HCT116 (cell line): ENCODE measurements at regions not wholly inside any gene's neighbourhood (a gene's known extent, or its start where the extent isn't known, plus 50 kb on each side); places are given as distances from the start of the nearest gene placed in this dataset.

ENCODE experiments used
- ATAC-seq: fragments of 200-7000 bp; cut with Tn5 transposase; 2 replicates; pipeline ENCODE4 v1.9.1; 2020; ENCODE audit warnings: mild to moderate bottlenecking, moderate library complexity
- BruUV-seq: library from RNA; stranded (reverse); fragments of 400-500 nt; replicated peaks from 2 replicates; lab custom pipeline; 2021; lab: Mats Ljungman, UMichigan
- CTCF ChIA-PET: fragments of 300-600 bp; sonication (Branson Sonifier 250); formaldehyde crosslinking; loops from one replicate; lab custom pipeline; 2021; ENCODE audit warnings: antibody characterized with exemption; lab: Charles Lee
- POLR2A ChIA-PET: fragments of 300-600, 350-600 bp; sonication (Branson Sonifier 250); formaldehyde crosslinking; loops from one replicate; lab custom pipeline; 2021; ENCODE audit warnings: antibody characterized with exemption; lab: Charles Lee
- RAD21 ChIA-PET, 2 experiments: fragments of 300-600 bp; sonication (Branson Sonifier 250); formaldehyde crosslinking; loops; one replicate each; lab custom pipeline; 2023; ENCODE audit warnings: low total read pairs in 2 of 2; ENCODE audit not compliant: uncharacterized antibody in 2 of 2, unreplicated experiment in 2 of 2, low non-redundant PET in 1 of 2; lab: Charles Lee
- DNase-seq: peaks from one replicate; pipeline ENCODE4 v3.0.0-alpha.2; 2010; ENCODE audit warnings: low read depth, low spot score
- H2AFZ ChIP-seq: fragments of 200-600 bp; shearing (Covaris generic), sonication (generic); 2 replicates; pipeline ENCODE4 v1.6.1; 2017; ENCODE audit warnings: low read depth, mixed run types, mixed read lengths, antibody characterized with exemption, low read length; ENCODE audit not compliant: poor library complexity, severe bottlenecking
- H3K27ac ChIP-seq: 2 replicates; pipeline ENCODE4 v1.5.1; 2012; ENCODE audit warnings: low read depth, low read length
- H3K27me3 ChIP-seq: fragments of 200-600 bp; sonication (generic); 2 replicates; pipeline ENCODE4 v1.6.1; 2016; ENCODE audit warnings: mixed run types, low read length, mixed read lengths; ENCODE audit not compliant: insufficient read depth
- H3K36me3 ChIP-seq, 2 experiments: fragments of 200-500 bp in 1 of 2; fragments of 200-600 bp in 1 of 2; sonication (Bioruptor generic) in 1 of 2; sonication (generic) in 1 of 2; 2 replicates each; pipeline versions ENCODE4 v1.5.1 to v1.6.1; 2014 to 2016; ENCODE audit warnings: low read length in 2 of 2, inconsistent platforms in 1 of 2, mixed read lengths in 1 of 2, mixed run types in 1 of 2; ENCODE audit not compliant: insufficient read depth in 2 of 2, control insufficient read depth in 1 of 2
- H3K4me1 ChIP-seq, 2 experiments: fragments of 200-600 bp in 1 of 2; sonication (generic) in 1 of 2; 2 replicates each; pipeline versions ENCODE4 v1.5.1 to v1.6.1; 2012 to 2017; ENCODE audit warnings: low read length in 2 of 2, inconsistent platforms in 1 of 2, mild to moderate bottlenecking in 1 of 2, mixed read lengths in 1 of 2, mixed run types in 1 of 2, moderate library complexity in 1 of 2; ENCODE audit not compliant: insufficient read depth in 2 of 2, control insufficient read depth in 1 of 2
- H3K4me2 ChIP-seq: fragments of 200-600 bp; sonication (generic); 2 replicates; pipeline ENCODE4 v1.6.1; 2017; ENCODE audit warnings: mixed run types, low read length, mixed read lengths
- H3K4me3 ChIP-seq, 2 experiments: fragments of 200-600 bp in 1 of 2; sonication (generic) in 1 of 2; replicated peaks in 1 of 2; 2 replicates each; pipeline ENCODE4 v1.5.1; 2011 to 2016; ENCODE audit warnings: low read length in 2 of 2, control low read depth in 1 of 2, low read depth in 1 of 2, mild to moderate bottlenecking in 1 of 2, mixed read lengths in 1 of 2, mixed run types in 1 of 2
- H3K79me2 ChIP-seq: fragments of 200-600 bp; sonication (generic); 2 replicates; pipeline ENCODE4 v1.6.1; 2017; ENCODE audit warnings: mild to moderate bottlenecking, mixed run types, low read length, moderate library complexity, mixed read lengths; ENCODE audit not compliant: insufficient read depth
- H3K9ac ChIP-seq: fragments of 200-600 bp; sonication (generic); 2 replicates; pipeline ENCODE4 v1.6.1; 2016; ENCODE audit warnings: low read length, mixed read lengths
- H3K9me2 ChIP-seq: fragments of 200-600 bp; sonication (generic), shearing (Covaris generic); 2 replicates; pipeline ENCODE4 v1.6.1; 2017; ENCODE audit warnings: mixed run types, mild to moderate bottlenecking, moderate library complexity; ENCODE audit not compliant: insufficient read depth
- H3K9me3 ChIP-seq, 2 experiments: fragments of 200-500 bp in 1 of 2; fragments of 200-600 bp in 1 of 2; sonication (Bioruptor generic) in 1 of 2; sonication (generic) in 1 of 2; 2 replicates each; pipeline ENCODE4 v1.6.1; 2014 to 2017; ENCODE audit warnings: low read length in 2 of 2, mixed read lengths in 2 of 2, inconsistent platforms in 1 of 2, low read depth in 1 of 2, mild to moderate bottlenecking in 1 of 2, mixed run types in 1 of 2, moderate library complexity in 1 of 2; ENCODE audit not compliant: control insufficient read depth in 1 of 2, insufficient read depth in 1 of 2
- H4K20me1 ChIP-seq: fragments of 200-600 bp; sonication (generic), shearing (Covaris generic); 2 replicates; pipeline ENCODE4 v1.6.1; 2017; ENCODE audit warnings: mixed run types, mild to moderate bottlenecking, moderate library complexity; ENCODE audit not compliant: insufficient read depth
- CEBPB ChIP-seq: IDR thresholded peaks from 2 replicates; pipeline ENCODE4 v1.6.1; 2012; ENCODE audit warnings: low read depth
- CTCF ChIP-seq, 3 experiments: fragments of 200-600 bp in 1 of 3; sonication (generic) in 1 of 3; IDR thresholded peaks in 2 of 3; conservative IDR thresholded peaks in 1 of 3; 2 replicates each; pipeline ENCODE4 v1.5.1; 2012 to 2017; ENCODE audit warnings: low read depth in 2 of 3, low read length in 2 of 3, antibody characterized with exemption in 1 of 3, borderline replicate concordance in 1 of 3, control low read depth in 1 of 3, mild to moderate bottlenecking in 1 of 3, mixed read lengths in 1 of 3, mixed run types in 1 of 3, moderate library complexity in 1 of 3; ENCODE audit not compliant: insufficient read depth in 1 of 3
- ELF1 ChIP-seq: IDR thresholded peaks from 2 replicates; pipeline ENCODE4 v1.6.1; 2012; ENCODE audit warnings: low read depth, borderline replicate concordance
- EZH2phosphoT487 ChIP-seq: fragments of 200-600 bp; IDR thresholded peaks from 2 replicates; pipeline ENCODE4 v1.6.1; 2018; ENCODE audit warnings: antibody characterized with exemption, borderline replicate concordance
- FOSL1 ChIP-seq: IDR thresholded peaks from 2 replicates; pipeline ENCODE4 v1.6.1; 2012; ENCODE audit warnings: low read depth
- JUND ChIP-seq: IDR thresholded peaks from 2 replicates; pipeline ENCODE4 v1.6.1; 2012
- POLR2A ChIP-seq: IDR thresholded peaks from 2 replicates; pipeline ENCODE4 v1.7.0; 2011; ENCODE audit warnings: borderline replicate concordance; ENCODE audit not compliant: insufficient read depth, insufficient read length; ENCODE audit errors: extremely low read depth
- POLR2AphosphoS5 ChIP-seq: IDR thresholded peaks from 2 replicates; pipeline ENCODE4 v1.6.1; 2011; ENCODE audit warnings: mild to moderate bottlenecking, low read depth, low read length, moderate library complexity
- RAD21 ChIP-seq: IDR thresholded peaks from 2 replicates; pipeline ENCODE4 v1.6.1; 2012; ENCODE audit warnings: low read depth, mild to moderate bottlenecking
- REST ChIP-seq: IDR thresholded peaks from 2 replicates; pipeline ENCODE4 v1.6.1; 2012; ENCODE audit warnings: low read depth
- SIN3A ChIP-seq: IDR thresholded peaks from 2 replicates; pipeline ENCODE4 v1.6.1; 2012; ENCODE audit warnings: low read depth
- SP1 ChIP-seq: IDR thresholded peaks from 2 replicates; pipeline ENCODE4 v1.6.1; 2012; ENCODE audit warnings: low read depth
- SRF ChIP-seq: IDR thresholded peaks from 2 replicates; pipeline ENCODE4 v1.6.1; 2012; ENCODE audit warnings: low read depth
- TCF7L2 ChIP-seq: IDR thresholded peaks from 2 replicates; pipeline ENCODE4 v1.7.0; 2011; ENCODE audit warnings: borderline replicate concordance, inconsistent platforms; ENCODE audit not compliant: insufficient read depth, insufficient read length; ENCODE audit errors: extremely low read depth
- YY1 ChIP-seq: IDR thresholded peaks from 2 replicates; pipeline ENCODE4 v1.6.1; 2011; ENCODE audit warnings: low read length, low read depth, moderate library complexity, mild to moderate bottlenecking; ENCODE audit not compliant: insufficient replicate concordance; ENCODE audit errors: extremely low read depth
- ZFX ChIP-seq: fragments of 450-650 bp; IDR thresholded peaks from 2 replicates; pipeline ENCODE4 v1.6.1; 2017
- ZNF274 ChIP-seq: fragments of 200-500 bp; sonication (Bioruptor generic); IDR thresholded peaks from 2 replicates; pipeline ENCODE4 v1.6.1; 2014; ENCODE audit warnings: mild to moderate bottlenecking, low read depth, low read length, inconsistent platforms
- intact Hi-C: fragments of 100-400 bp; cut with micrococcal nuclease; formaldehyde crosslinking; loops from 2 replicates; pipeline ENCODE4 v1.10.0; 2022
- TF ChIP-seq, protein P1 (sequence below): IDR thresholded peaks from 2 replicates; pipeline ENCODE4 v1.6.1; 2012
- TF ChIP-seq, protein P2 (sequence below): IDR thresholded peaks from 2 replicates; pipeline ENCODE4 v1.6.1; 2012

GRCh38 chr5:164412531-164412930 is 907.1 kb downstream of the MAT2B start:
- H3K4me2 ChIP-seq, result no peak overlapping the region

More at GRCh38 chr5:164412531-164412930, 907.1 kb downstream of the MAT2B start:
- Histone ChIP-seq H2AFZ (no peak overlapping the region), H3K4me3 (no peak overlapping the region), H4K20me1 (no peaks in the 10 kb centered on the region), H3K27me3 (no peaks in the 10 kb centered on the region), H3K36me3 (no peaks in the 10 kb centered on the region), H3K4me1 (no peaks in the 10 kb centered on the region), H3K79me2 (no peaks in the 10 kb centered on the region), H3K9me3 (peaks cover 3 to 4% of the 10 kb centered on the region in 2 experiments; a peak in 2 of 4 replicates), H3K9ac (no peak overlapping the region), H3K27ac (no peak overlapping the region), H3K9me2 (no peaks in the 10 kb centered on the region)
- DNase-seq (no peak), ATAC-seq (no peak)
- ChIA-PET POLR2A (no interaction called here), CTCF (no interaction called here), RAD21 (no interaction called here)
- BruUV-seq, result no TSS peak
- TF ChIP-seq JUND (no peak), YY1 (no peak), SIN3A (no peak), SRF (no peak), SP1 (no peak), FOSL1 (no peak), POLR2A (no peak), ZNF274 (no peak), POLR2AphosphoS5 (no peak), RAD21 (no peak), REST (no peak), TCF7L2 (no peak), ELF1 (no peak), ZFX (no peak), CEBPB (no peak), CTCF (IDR thresholded peaks at IDR 0.05 in 2 of 3, conservative IDR thresholded peaks at IDR 0.05 in 1 of 3; ENCODE audit: borderline replicate concordance in 1 of 3, insufficient read depth in 1 of 3, low read depth in 2 of 3, low read length in 2 of 3) (no peak), EZH2phosphoT487 (no peak)
- TF ChIP-seq, protein P1, sequence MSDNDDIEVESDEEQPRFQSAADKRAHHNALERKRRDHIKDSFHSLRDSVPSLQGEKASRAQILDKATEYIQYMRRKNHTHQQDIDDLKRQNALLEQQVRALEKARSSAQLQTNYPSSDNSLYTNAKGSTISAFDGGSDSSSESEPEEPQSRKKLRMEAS, result no peak
- TF ChIP-seq, protein P2, sequence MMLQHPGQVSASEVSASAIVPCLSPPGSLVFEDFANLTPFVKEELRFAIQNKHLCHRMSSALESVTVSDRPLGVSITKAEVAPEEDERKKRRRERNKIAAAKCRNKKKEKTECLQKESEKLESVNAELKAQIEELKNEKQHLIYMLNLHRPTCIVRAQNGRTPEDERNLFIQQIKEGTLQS, result no peak
- intact Hi-C loops, result no loop called here
